MCF 10A (cell line): ENCODE measurements at regions not wholly inside any gene's neighbourhood (a gene's known extent, or its start where the extent isn't known, plus 50 kb on each side); places are given as distances from the start of the nearest gene placed in this dataset.
A peak's percentile ranks its signal among the peaks of the same experiment; 100 is the strongest.

ENCODE experiments used
- BruUV-seq: library from RNA; stranded (reverse); fragments of 400-500 nt; replicated peaks from 2 replicates; lab custom pipeline; 2021; lab: Mats Ljungman, UMichigan
- CTCF ChIA-PET: fragments of 300-600 bp; sonication (Branson Sonifier 250); formaldehyde crosslinking; extraction: SDS; loops from one replicate; lab custom pipeline; 2021; ENCODE audit warnings: antibody characterized with exemption, inconsistent platforms; lab: Yijun Ruan, JAX
- POLR2A ChIA-PET: fragments of 300-600, 350-650 bp; sonication (Branson Sonifier 250); formaldehyde crosslinking; extraction: SDS; loops from one replicate; lab custom pipeline; 2020; ENCODE audit warnings: antibody characterized with exemption, inconsistent platforms; lab: Yijun Ruan, JAX
- DNase-seq: peaks from one replicate; pipeline ENCODE4 v3.0.0-alpha.2; 2018; ENCODE audit not compliant: unreplicated experiment
- H3K27ac Mint-ChIP-seq: one replicate; pipeline ENCODE4 v1.8.0; 2022; ENCODE audit warnings: mild to moderate bottlenecking, low read depth, mixed read lengths; ENCODE audit not compliant: unreplicated experiment
- H3K27me3 Mint-ChIP-seq: one replicate; pipeline ENCODE4 v1.8.0; 2022; ENCODE audit warnings: mixed read lengths; ENCODE audit not compliant: insufficient read depth, unreplicated experiment
- H3K36me3 Mint-ChIP-seq: one replicate; pipeline ENCODE4 v1.8.0; 2022; ENCODE audit warnings: mild to moderate bottlenecking, moderate library complexity, mixed read lengths; ENCODE audit not compliant: insufficient read depth, unreplicated experiment
- H3K4me1 Mint-ChIP-seq: one replicate; pipeline ENCODE4 v1.8.0; 2022; ENCODE audit warnings: mixed read lengths; ENCODE audit not compliant: insufficient read depth, unreplicated experiment
- H3K4me3 Mint-ChIP-seq: one replicate; pipeline ENCODE4 v1.8.0; 2022; ENCODE audit warnings: mild to moderate bottlenecking, moderate library complexity, mixed read lengths; ENCODE audit not compliant: unreplicated experiment
- H3K9me3 Mint-ChIP-seq: one replicate; pipeline ENCODE4 v1.8.0; 2022; ENCODE audit warnings: mixed read lengths; ENCODE audit not compliant: unreplicated experiment
- CTCF ChIP-seq: fragments of 200-600 bp; IDR thresholded peaks from one replicate; pipeline ENCODE4 v1.8.0; 2022; ENCODE audit warnings: antibody characterized with exemption, mild to moderate bottlenecking; ENCODE audit not compliant: unreplicated experiment
- intact Hi-C: fragments of 100-400 bp; cut with micrococcal nuclease; formaldehyde crosslinking; loops from 2 replicates; pipeline ENCODE4 v1.14.1; 2022

GRCh38 chr11:35076201-35077100, 62.5 kb upstream of the CD44 start:
- no peak for TF ChIP-seq CTCF
- Mint-ChIP-seq H3K9me3 (no peaks in the 10 kb centered on the region), H3K27ac (no peak overlapping the region), H3K4me1 (peaks cover 8% of the 10 kb centered on the region), H3K4me3 (no peak overlapping the region), H3K36me3 (no peaks in the 10 kb centered on the region), H3K27me3 (no peaks in the 10 kb centered on the region)
- no TSS peak for BruUV-seq
- ChIA-PET CTCF (no interaction called here), POLR2A (interaction anchor here (1.2 to 1.4 kb wide), 2 partner anchors 8 to 36 kb away, joined by 3 to 4 read pairs; no protein-coding TSS in a partner anchor)
- DNase-seq = no peak
- intact Hi-C loops = no loop called here

- TF ChIP-seq CTCF = no peak
- peak; percentile 56 for DNase-seq
- H3K4me1 Mint-ChIP-seq = peaks cover 17% of the 10 kb centered on the region
- ChIA-PET CTCF (interaction anchor here (1.8 kb wide), 1 partner anchor 314 kb away, joined by 4 read pairs; no protein-coding TSS in a partner anchor), POLR2A (interaction anchor here (1.7 kb wide), 1 partner anchor 37 kb away, joined by 3 read pairs; no protein-coding TSS in a partner anchor)
- peak overlapping the region; percentile 39 for H3K27ac Mint-ChIP-seq
- H3K36me3 Mint-ChIP-seq = no peaks in the 10 kb centered on the region
- intact Hi-C loops = no loop called here
- no peak overlapping the region for H3K4me3 Mint-ChIP-seq
- H3K9me3 Mint-ChIP-seq = no peaks in the 10 kb centered on the region
- BruUV-seq = no TSS peak
- H3K27me3 Mint-ChIP-seq = no peaks in the 10 kb centered on the region
Measured at GRCh38 chr11:35077709-35078469, 61.1 kb upstream of the CD44 start.

- no TSS peak for BruUV-seq
- Mint-ChIP-seq H3K9me3 (no peaks in the 10 kb centered on the region), H3K4me1 (peaks cover 22% of the 10 kb centered on the region), H3K4me3 (no peak overlapping the region), H3K27ac (no peak overlapping the region), H3K36me3 (no peaks in the 10 kb centered on the region), H3K27me3 (no peaks in the 10 kb centered on the region)
- POLR2A ChIA-PET = interaction anchor here (1.7 kb wide), 1 partner anchor 37 kb away, joined by 3 read pairs; no protein-coding TSS in a partner anchor
- DNase-seq = no peak
- CTCF ChIA-PET = interaction anchor here (1.8 kb wide), 1 partner anchor 313 kb away, joined by 4 read pairs; no protein-coding TSS in a partner anchor
- intact Hi-C loops = no loop called here
- TF ChIP-seq CTCF = no peak
Measured at GRCh38 chr11:35078470-35078735, 60.6 kb upstream of the CD44 start.

GRCh38 chr11:35079611-35080010, 59.4 kb upstream of the CD44 start:
- no peak for DNase-seq
- Mint-ChIP-seq H3K27me3 (no peaks in the 10 kb centered on the region), H3K4me3 (no peak overlapping the region), H3K4me1 (peaks cover 34% of the 10 kb centered on the region), H3K27ac (no peak overlapping the region), H3K9me3 (no peaks in the 10 kb centered on the region), H3K36me3 (no peaks in the 10 kb centered on the region)
- intact Hi-C loops = loop anchor here (10.0 kb wide), 1 partner anchor 75 kb away; no protein-coding TSS in a partner anchor
- ChIA-PET POLR2A (interaction anchor here (0.7 to 1.7 kb wide), 2 partner anchors 39 to 80 kb away, joined by 3 read pairs; no protein-coding TSS in a partner anchor), CTCF (interaction anchor here (1.8 kb wide), 1 partner anchor 312 kb away, joined by 4 read pairs; no protein-coding TSS in a partner anchor)
- TF ChIP-seq CTCF = no peak
- BruUV-seq = no TSS peak
